ENCODE measurements at regions not wholly inside any gene's neighbourhood (a gene's known extent, or its start where the extent isn't known, plus 50 kb on each side); places are given as distances from the start of the nearest gene placed in this dataset.
A peak's percentile ranks its signal among the peaks of the same experiment; 100 is the strongest.

DNA sequence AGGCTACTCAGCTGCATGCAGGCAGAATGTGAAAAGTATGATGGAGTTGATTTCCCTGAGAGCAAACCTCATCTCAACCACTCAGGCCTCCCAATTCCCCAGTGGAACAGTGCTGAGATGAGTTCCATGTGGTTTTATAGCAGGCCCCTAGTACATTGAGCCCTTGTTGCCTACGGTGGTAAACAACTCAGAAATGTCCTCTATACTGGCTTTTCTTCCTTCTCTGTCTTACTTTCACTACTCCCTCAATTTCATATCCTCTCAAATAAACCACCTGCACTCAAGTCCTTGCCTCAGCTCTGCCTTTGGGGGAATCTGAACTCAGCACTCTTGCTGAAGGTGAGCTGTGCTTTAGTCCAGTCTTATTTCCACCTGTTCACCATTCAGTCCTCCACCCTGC lies 399.9 kb downstream of the PDCD6IP start:
- no peak for DNase-seq

DNA sequence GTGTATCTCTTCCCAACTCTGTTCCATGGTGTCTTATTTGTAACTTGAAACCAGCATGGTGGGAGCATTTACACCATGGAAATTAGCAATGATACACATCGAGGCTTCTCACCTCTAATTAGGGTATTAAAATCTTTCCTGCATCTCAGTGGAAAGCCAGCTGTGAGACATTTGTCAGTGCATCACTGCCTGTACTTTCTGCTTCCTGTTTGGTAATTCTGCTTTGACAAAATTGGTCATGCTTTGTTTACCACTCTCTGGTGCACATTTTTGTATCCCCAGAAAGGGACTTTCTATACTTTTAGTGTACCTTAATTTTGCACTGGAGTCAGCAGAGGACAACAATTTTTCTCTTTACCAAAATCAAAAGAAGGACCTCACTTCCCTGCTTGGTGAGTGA lies 402.1 kb downstream of the PDCD6IP start:
- peak in 1 of 2 donors; percentile 44 for DNase-seq

DNA sequence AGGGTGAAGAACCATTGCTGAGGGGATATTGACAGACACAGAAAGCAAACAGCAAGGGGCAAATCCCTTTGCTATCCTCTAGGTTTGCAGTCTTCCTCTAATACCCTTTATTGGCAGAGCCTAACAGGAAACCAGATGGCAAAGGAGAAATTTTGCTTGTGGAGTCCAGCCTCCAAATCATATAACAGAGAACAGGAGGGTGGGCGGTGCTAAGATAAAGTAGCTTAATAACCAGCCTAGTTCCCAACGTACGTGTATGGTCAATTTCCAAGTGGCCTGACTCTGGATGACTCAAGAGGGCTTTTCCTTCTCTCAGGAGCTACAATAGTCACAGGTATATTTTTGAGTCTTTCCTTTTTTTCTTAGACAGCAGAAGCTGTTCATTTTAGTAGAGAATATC lies 404.5 kb downstream of the PDCD6IP start:
- DNase-seq: no peak

DNA sequence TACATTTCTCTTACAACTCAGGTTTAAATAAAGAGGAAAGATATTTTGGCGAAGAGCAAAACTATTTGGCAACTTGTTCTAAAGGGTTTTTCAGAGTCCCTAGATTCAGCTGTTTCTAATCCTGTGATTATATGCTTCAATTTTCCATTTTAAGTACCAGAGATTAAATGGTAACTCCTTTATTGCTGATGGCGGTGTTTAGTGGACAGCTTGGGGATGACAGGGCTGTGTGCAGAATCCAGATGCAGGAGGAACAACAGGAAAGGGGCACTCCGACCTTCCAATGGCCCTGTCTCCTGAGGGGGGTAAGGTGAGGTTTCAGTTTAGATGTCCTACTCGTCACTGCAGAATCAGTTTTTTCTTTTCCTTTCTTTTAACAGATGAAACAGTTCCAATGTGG lies 405.0 kb downstream of the PDCD6IP start:
- no peak for DNase-seq

DNA sequence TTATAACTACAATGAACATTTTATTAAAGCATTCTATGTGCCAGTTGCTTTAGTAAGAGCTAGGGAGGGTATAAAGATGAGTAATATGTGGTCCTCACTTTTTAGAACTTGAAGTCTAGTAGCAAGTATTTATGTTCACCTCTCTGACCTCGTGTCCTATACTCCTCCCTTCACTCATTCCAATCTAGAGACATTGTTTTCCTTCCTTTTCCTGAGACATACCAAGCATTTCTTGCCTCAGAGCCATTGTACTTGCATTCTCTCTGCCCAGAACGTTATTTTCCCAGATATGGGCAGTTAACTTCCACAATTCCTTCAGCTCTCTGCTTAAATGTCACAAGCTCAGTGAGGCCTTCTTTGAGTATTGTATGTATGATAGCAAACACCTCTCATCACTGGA lies 408.6 kb downstream of the PDCD6IP start:
- DNase-seq: no peak

DNA sequence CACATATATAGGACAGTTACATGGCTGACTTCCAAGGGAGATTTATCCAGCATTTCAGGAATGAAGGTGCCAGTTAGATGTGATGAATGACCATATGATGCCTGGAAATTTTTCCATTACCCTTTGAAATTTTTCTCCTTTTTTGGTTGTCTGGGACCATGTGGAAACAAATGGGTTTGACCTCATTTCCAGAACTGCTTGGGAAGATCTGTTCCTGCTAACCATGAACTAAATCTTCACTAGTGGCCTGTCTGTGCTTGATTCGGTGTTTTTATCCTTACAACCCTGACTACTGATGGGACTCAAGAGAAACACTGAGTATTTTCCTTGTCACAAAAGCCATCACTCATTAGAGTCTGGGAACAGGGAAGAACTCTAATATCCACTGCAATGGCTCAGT lies 409.4 kb downstream of the PDCD6IP start:
- DNase-seq: no peak

DNA sequence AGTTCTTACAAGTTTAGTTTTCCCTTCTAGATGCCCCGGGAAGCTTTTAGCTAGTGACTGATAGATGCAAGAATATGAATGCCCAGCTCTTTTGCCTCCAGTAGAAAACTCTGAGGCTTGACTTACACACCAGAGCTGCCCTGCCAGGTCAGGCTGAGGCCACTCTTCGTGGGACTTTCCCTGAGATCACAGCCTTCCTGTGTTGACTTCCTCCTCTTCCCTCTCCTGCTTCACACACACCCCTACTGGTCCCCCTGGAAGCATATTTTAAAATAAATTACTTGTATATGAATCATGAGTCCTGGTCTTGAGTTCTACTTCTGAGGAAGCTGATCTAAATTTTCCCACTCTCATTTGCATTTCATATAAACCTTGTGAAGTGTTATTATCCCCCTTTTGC lies 413.7 kb downstream of the PDCD6IP start:
- DNase-seq: no peak

DNA sequence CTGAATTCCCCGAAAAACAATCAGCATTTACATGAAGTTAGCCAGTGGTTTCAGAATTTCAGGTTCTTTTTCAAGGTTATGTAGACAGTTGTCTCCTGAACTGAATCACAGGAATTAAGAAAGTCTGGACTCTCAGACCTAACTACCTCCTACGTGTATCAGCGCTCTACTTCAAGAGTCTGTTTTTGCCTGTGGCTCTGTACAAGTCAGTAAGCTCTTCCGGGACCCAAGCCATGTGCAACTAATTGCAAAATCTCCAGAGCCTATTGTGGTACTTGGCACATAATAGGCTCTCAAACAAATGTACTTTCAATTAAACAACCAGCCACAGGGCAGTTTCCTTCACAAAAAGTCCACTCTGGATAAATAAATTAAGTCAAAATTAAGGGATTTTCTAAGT lies 414.2 kb downstream of the PDCD6IP start:
- no peak for DNase-seq

DNA sequence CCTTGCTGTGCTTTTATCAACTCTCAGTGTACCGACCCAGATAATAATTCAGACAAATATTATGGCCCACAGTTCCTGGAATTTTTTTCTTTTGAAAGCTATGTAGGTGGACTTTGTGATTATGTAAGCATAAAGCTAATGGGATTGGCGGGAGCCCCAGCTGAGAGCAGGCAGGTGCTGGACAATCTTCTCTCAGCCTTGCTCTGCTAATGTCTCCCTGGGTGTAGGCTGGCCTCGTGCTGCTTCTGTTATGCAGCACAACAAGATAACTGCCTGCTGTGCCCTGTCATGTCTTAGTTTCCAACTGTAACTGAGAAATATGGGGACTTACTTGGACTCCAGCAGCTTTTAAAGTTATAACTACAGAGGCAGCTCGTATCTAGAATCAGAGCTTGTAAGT lies 415.0 kb downstream of the PDCD6IP start:
- no peak for DNase-seq

DNA sequence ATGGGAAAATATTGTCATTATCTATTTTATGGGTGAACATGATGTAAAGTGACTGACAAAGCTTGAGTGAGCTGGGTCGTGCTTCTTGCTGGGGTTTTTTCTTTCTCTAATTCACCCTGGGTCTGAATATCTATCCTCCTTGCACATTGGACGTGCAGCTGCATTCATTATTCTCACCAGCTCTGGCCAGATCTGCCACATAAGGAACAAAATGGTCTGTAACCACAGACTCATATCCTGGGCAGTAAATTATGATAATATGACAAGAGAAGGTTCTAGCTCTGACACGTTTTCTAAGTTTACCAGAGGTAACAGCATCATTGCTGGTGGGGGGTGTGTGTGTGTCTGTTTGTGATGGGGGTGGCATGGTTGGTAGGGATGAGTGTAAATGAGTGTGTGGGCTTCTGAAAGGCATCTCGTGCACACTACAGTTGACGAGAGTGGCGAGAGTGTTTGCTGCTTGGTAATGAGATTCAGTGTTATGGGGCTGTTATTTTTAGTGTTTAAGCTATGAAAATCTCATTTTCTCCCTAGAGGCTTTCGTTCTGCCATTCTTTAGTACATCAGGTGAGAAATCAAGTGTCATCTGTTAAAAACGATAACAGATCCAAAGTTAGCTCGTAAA lies 418.4 kb downstream of the PDCD6IP start:
- DNase-seq: no peak

DNA sequence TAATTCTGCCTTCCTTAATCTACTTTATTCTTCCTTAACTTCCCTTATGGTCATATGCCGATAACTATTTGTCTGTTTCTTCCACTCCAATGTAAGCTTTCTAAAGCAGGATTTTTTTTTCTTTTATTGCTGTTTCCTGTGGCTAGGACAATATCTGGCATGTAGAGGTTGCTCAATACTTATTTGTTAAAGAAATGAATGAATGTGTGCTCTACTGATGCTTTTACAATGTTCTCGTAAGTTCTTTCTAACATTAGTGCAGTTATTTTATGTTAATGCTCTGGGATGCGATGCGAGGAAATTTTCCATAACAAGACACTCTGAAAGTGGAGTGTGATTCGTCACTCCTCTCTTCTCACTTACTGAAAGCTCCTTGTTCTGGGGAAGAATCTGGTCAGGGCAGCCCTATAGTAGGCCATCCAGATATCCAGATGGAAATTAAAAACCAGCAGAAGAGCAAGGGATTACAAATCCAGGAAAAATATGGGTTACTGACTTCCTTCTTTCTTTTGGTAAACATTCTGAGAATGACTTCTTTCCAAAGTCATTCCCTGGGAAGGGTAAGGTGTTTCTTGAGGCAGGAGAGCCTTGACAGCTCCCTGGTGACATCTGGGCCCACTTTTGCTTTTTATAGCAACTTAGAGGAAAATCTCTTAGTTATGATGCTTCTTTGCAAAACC lies 420.4 kb downstream of the PDCD6IP start:
- no peak for DNase-seq

DNA sequence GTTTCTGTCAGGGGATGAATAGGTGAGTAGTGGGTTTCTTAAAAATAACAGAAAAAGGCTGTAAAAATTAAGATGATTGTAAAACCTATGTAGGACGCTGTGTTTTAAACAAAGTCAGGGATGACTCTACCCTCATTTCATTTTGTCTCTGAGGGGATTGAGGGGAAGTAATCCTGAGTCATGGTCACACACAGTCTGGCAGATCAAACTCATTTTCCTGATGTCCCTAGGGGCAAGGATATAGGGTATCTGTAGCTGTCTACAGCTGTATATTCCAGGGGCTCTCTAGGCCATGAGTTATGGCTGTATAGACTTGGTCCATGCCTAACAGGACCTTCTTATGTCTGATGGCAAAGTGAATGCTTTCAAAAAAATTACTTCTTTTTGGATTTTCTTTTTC lies 421.1 kb downstream of the PDCD6IP start:
- no peak for DNase-seq

DNA sequence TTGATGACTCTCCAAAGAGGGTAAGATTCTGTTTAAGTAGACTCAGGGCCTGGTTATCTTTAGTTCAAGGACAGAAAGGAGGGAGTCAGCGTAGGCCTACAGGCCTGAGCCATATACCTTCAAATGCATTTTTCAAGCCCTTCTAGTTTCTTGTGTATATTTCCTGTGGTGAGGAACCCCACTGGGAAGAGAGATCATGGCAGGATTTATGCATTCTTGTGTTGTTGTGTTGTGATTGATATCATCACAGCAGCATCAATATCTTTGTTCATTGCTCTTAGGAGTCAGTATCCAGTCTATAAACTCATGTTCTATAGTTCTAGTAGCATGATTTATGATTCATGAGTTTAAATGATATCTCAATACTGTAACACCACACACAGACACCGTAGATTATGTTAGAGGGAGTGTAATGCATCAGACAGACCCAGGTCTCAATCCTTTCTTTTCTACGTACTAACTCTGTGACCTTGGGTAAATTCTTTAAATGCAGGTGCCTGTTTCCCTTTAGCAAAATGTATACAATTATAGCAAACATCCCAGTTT lies 427.5 kb downstream of the PDCD6IP start:
- no peak for DNase-seq

DNA sequence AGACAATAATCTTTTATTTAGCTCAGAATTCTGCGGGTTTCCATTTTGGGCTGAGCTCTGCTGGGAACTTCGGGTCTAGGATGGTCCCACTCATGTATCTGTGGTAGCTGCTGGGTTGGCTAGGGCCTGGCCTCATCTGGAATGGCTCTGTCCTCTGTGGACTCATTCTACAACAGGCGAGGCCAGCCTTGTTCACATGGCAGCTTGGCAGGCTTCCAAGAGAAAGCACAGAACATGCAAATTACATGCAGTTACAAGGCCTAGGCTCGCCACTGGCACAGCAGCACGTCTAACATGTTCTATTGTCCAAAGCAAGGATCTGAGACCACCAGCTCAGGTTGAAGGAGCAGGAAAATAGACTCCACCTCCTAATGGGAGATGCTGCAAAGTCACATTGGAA lies 431.4 kb downstream of the PDCD6IP start:
- DNase-seq: no peak

DNA sequence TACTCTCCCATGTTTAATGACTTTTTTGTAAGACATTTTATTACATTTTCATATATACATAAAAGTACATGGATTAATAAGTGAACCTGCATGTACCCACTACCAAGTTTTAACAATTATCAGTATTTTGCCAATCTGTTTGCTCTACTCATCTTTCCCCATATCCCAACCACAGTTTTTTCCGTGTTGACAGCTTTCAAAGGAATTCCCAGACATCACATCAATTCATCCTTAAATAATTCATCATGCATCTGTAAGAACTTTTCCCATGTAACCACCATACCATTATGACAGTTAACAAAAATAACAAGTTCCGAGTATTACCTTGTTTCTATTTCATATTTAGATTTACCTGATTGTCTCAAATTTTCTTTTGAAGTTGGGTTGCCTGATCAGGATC lies 436.7 kb downstream of the PDCD6IP start:
- no peak for DNase-seq

DNA sequence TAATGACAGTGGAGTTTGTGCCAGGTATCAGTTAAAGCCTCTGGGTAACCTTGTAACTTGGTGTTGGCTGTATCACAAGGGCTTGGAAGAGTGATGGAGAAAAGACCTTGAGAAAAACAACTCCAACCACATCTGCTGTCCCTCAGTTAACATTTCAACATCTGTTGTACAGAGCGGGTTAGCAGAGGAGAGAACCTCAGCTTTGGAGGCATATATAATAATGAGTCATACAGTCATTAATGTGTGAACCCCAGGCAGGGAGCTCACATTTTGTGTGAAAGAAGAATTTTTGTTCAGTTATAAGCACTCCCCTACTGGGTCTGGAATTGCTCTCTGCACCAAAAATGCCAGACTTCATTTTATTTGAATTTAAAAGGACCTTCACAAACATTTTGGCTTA lies 439.5 kb downstream of the PDCD6IP start:
- no peak for DNase-seq

DNA sequence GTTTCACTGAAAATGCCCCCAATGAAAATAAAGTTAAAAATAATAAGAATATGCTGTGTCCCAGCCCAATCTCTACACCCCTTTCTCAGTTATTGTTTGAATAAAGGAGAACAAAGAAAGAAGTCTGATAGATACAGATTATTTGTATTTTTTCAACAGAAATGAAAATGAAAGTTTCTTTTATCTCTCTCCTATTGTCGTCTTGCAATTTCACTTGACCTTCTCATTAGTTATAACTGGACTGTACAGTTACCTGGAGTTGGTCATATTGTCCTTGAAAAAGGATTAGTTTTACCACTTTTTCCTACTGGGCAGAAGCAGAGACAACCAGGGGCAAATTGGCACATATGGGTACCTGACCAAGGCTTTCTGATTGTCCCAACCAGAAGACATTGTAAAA lies 440.0 kb downstream of the PDCD6IP start:
- no peak for DNase-seq

DNA sequence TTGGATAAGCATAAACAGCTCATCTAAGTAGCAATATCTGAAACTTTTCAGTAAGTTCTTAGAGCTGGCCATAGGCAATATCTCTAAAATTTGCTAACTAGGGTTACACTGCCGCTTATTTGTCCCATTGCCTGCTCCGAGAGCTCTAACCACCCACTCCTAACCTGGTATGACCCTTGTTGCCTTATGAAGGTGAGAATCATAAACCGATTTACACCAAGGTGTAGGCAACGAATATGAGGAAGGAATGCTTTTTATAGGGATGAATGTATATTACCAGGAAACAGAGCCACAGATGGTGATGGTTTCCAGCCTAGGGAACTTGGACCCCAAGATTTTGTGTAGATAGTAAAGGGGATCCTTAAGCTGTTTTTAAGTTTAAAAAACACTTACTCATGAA lies 440.9 kb downstream of the PDCD6IP start:
- DNase-seq: no peak

DNA sequence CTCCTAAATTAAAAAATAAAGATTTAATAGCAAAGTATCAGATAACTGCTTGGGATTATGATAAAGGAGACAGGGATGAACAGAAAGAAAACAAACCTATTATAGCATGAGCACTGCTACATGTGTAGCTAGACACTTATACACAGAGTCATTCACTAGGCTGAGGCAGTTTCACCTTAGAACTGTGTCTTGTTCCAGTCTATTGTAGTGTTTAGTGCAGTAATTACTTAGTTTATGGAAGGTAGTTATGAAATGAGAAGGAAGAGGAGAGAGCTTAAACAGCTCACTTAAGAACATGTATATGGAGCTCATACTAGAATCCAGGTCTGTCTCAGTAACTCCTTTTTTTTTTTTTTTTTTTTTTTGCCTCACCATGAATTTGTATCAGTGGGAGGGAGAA lies 441.4 kb downstream of the PDCD6IP start:
- no peak for DNase-seq

DNA sequence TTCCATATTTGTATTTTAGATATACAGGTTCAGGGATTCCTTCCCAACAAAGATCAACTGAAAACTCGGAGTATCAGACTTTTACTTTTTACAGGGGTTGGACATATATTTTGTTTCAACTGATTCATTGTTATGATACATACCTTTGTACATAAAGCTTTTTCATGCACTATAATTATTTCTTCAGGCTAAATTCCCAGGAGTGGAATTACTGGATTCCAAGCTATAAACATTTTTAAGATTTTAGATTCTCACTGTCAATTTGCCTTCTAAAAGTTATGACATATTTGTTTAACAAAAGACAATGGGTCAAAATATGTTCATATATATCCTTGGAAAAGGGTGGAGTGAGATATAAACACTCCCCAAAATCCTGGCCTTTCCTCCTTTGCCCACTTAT lies 449.0 kb downstream of the PDCD6IP start:
- DNase-seq: no peak

DNA sequence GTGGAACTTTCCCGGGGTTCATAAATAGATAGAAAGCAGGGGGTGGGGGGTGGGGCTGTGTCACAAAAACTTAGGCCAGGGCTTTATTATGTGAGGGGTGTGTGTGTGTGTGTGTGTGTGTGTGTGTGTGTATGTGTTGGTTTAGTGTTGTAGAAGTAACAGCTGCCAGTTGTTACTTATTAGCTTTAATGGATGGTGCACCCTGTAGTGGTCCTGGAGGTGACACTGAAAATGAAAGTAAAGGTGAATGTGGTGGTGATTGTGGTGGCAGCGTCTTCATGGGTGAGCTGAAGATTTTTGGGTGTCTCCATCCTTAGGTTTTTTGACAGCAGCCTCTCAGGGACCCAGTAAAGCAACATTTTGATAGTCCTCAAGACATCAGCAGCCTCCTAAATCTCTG lies 449.9 kb downstream of the PDCD6IP start:
- DNase-seq: no peak

DNA sequence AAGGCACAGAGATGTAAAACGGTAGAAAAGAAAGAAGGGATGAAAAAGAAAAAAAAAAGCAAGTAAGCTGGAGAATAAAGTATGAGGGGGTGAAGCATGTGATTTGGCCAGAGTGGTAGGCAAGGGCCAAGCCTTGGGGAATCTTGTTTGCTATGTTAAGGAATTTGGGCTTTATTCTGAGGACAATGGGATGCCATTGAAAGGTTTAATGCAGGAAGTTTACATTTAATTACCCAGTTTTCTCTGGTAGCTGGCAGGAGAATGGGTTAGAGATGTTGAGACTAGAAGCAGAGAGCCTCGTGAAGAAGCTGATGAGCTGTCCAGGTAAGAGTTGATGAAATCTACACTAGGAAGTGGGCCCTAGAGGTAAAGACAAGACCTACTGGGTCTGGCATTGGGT lies 455.9 kb downstream of the PDCD6IP start:
- DNase-seq: no peak

DNA sequence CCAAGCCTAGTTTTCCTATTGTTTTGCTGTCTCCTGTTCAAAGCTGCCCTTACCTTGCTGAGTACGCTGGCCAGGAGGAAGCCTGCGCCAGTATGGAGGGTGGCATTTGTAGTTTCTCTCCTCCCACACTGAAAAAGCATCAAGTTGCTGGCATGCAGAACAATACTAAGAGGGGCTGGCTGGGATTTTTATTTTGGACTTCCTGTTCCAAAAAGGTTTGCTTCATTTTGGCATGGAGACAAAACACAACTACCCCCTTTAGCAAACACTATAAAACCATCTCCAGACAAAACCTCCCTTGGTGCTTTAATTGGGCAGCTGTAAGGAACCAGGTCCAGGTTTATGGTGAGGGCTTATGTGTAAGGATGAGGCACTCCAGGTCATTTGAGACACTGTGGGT lies 457.6 kb downstream of the PDCD6IP start:
- DNase-seq: no peak

DNA sequence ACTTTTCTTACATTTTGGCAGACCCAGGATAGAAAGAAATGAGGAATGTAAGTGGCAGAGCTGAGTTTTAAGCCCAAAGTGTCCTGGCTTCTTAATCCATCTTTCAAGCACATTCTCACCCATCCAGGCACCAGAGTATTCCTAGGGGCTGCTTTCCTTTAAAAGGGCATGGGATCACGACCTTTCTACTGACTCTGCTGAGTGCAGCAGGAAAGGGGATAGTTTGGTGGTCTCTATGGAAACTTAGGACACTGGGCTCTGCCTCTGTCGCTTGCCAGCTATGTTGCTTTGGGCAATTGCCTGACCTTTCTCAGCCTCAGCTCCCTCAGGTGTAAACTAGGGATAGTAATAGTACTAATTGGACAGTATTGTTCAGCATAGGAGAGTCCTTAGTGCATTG lies 458.4 kb downstream of the PDCD6IP start:
- DNase-seq: no peak
